NCI-H187 (cell line): ENCODE measurements at regions not wholly inside any gene's neighbourhood (a gene's known extent, or its start where the extent isn't known, plus 50 kb on each side); places are given as distances from the start of the nearest gene placed in this dataset.
"Not testable (repeated sequence)": the region's sequence is repeated elsewhere in the genome, so short reads cannot be mapped to it uniquely, and the experiment has no call there.

Experiments used
- DNase-seq, 2 experiments: peaks; one replicate each; lab custom pipeline; 2025; lab: John Stamatoyannopoulos, UW

GRCh38 chr12:19625551-19625950 lies 186.3 kb downstream of the AEBP2 start:
- DNase-seq = not testable (repeated sequence)

- no peak for DNase-seq
Measured at GRCh38 chr12:19627719-19628118, 188.4 kb downstream of the AEBP2 start.

- DNase-seq = no peak
Measured at GRCh38 chr12:19630536-19630935, 191.2 kb downstream of the AEBP2 start.

GRCh38 chr12:19633194-19633593 lies 193.9 kb downstream of the AEBP2 start:
- no peak for DNase-seq

GRCh38 chr12:19633641-19634040 lies 194.3 kb downstream of the AEBP2 start:
- DNase-seq = no peak

GRCh38 chr12:19639781-19640415 lies 200.6 kb downstream of the AEBP2 start:
- DNase-seq = no peak

GRCh38 chr12:19641235-19642080 lies 202.2 kb downstream of the AEBP2 start:
- no peak for DNase-seq

GRCh38 chr12:19642345-19642744 lies 203.1 kb downstream of the AEBP2 start:
- DNase-seq = no peak

- DNase-seq = no peak
Measured at GRCh38 chr12:19643635-19644034, 204.3 kb downstream of the AEBP2 start.

- no peak for DNase-seq
Measured at GRCh38 chr12:19644571-19644970, 205.3 kb downstream of the AEBP2 start.

GRCh38 chr12:19645823-19646222 lies 206.5 kb downstream of the AEBP2 start:
- no peak for DNase-seq

GRCh38 chr12:19646599-19646998 lies 207.3 kb downstream of the AEBP2 start:
- no peak for DNase-seq

GRCh38 chr12:19647806-19648556 lies 208.7 kb downstream of the AEBP2 start:
- DNase-seq = no peak

- DNase-seq = no peak
Measured at GRCh38 chr12:19648591-19648990, 209.3 kb downstream of the AEBP2 start.

- DNase-seq = no peak
Measured at GRCh38 chr12:19652386-19652785, 213.1 kb downstream of the AEBP2 start.

GRCh38 chr12:19654650-19655376 lies 215.5 kb downstream of the AEBP2 start:
- no peak for DNase-seq

GRCh38 chr12:19657118-19657731 lies 217.9 kb downstream of the AEBP2 start:
- DNase-seq = no peak

GRCh38 chr12:19657732-19658130 lies 218.4 kb downstream of the AEBP2 start:
- DNase-seq = no peak

- DNase-seq = no peak
Measured at GRCh38 chr12:19659086-19659485, 219.8 kb downstream of the AEBP2 start.

- DNase-seq = no peak
Measured at GRCh38 chr12:19659501-19659900, 220.2 kb downstream of the AEBP2 start.

- no peak for DNase-seq
Measured at GRCh38 chr12:19665121-19665900, 226.0 kb downstream of the AEBP2 start.
